ENCODE measurements at regions not wholly inside any gene's neighbourhood (a gene's known extent, or its start where the extent isn't known, plus 50 kb on each side); places are given as distances from the start of the nearest gene placed in this dataset.

DNA sequence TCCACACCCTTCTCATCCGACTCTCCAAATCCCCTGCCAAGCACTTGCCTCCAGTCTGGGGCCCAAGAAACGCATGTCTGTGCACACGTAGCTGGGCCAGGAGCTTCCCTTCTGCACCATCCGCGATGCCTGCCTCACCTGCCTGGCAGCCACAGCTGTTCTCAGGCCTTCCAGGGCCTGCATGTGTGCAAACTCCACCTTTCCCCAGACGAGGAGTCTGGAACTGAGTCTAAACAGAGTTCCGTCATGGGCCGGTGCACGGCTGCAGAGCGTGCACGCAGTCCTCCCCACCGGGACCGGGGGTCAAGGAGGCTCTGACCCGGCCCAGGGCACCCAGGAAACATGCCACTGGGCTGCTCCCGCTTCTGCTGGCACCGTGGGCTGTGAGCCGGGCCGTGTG is 66.8 kb upstream of the SALL3 start:
- TF ChIP-seq EZH2 (IDR thresholded peaks at IDR 0.05; ENCODE audit: borderline replicate concordance, low read depth, low read length, poor library complexity, severe bottlenecking) (no peak), CTCF (conservative IDR thresholded peaks at IDR 0.05; ENCODE audit: low read depth, low read length) (no peak)
